ENCODE measurements at regions not wholly inside any gene's neighbourhood (a gene's known extent, or its start where the extent isn't known, plus 50 kb on each side); places are given as distances from the start of the nearest gene placed in this dataset.

DNA sequence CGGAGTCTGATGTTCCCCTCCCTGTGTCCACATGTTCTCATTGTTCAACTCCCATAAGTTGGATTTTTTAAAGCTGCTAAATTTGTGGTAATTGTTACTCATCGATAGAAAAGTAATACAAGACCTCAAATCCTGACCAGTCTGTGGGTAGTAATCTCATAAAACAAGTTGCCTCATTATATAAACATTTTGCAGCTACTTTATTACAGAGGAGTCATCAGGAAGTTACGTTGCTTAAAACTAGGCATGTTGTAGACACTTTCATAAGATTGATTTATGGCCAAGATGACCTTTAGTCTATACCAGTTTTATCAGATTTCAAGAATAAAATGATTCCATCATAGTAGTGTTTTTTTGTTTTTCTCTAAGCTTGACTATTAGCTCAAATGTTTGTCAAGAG is 208.8 kb downstream of the GIPC2 start:
- H3K4me3 ChIP-seq (ENCODE audit: low read length) = no peak overlapping the region
- Mint-ChIP-seq H3K9me3 (peaks cover 9 to 11% of the 10 kb centered on the region in 2 donors), H3K27ac (no peak overlapping the region), H3K36me3 (no peaks in the 10 kb centered on the region), H3K4me1 (no peaks in the 10 kb centered on the region), H3K27me3 (ENCODE audit: low read depth in 2 of 2) (no peaks in the 10 kb centered on the region), H3K4me3 (no peak overlapping the region)
- no peaks in the 10 kb centered on the region for H3K27me3 ChIP-seq (ENCODE audit: control insufficient read depth, insufficient read depth, low read length)
- DNase-seq = no peak
- WGBS (ENCODE audit: insufficient coverage) = 57% methylated on average over 1 of the region's 3 CpGs
- TF ChIP-seq, protein P1, sequence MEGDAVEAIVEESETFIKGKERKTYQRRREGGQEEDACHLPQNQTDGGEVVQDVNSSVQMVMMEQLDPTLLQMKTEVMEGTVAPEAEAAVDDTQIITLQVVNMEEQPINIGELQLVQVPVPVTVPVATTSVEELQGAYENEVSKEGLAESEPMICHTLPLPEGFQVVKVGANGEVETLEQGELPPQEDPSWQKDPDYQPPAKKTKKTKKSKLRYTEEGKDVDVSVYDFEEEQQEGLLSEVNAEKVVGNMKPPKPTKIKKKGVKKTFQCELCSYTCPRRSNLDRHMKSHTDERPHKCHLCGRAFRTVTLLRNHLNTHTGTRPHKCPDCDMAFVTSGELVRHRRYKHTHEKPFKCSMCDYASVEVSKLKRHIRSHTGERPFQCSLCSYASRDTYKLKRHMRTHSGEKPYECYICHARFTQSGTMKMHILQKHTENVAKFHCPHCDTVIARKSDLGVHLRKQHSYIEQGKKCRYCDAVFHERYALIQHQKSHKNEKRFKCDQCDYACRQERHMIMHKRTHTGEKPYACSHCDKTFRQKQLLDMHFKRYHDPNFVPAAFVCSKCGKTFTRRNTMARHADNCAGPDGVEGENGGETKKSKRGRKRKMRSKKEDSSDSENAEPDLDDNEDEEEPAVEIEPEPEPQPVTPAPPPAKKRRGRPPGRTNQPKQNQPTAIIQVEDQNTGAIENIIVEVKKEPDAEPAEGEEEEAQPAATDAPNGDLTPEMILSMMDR (IDR thresholded peaks at IDR 0.05) = no peak
- no peaks in the 10 kb centered on the region for H3K36me3 ChIP-seq (ENCODE audit: control insufficient read depth, insufficient read depth, low read length)
- H3K27ac ChIP-seq (ENCODE audit: low read length) = no peak overlapping the region
- intact Hi-C loops (cut with micrococcal nuclease) = no loop called here
- no peaks in the 10 kb centered on the region for H3K4me1 ChIP-seq (ENCODE audit: control insufficient read depth, insufficient read depth, low read length)
- no peak for ATAC-seq
- H3K9me3 ChIP-seq (ENCODE audit: control insufficient read depth, insufficient read depth, low read length) = no peaks in the 10 kb centered on the region

DNA sequence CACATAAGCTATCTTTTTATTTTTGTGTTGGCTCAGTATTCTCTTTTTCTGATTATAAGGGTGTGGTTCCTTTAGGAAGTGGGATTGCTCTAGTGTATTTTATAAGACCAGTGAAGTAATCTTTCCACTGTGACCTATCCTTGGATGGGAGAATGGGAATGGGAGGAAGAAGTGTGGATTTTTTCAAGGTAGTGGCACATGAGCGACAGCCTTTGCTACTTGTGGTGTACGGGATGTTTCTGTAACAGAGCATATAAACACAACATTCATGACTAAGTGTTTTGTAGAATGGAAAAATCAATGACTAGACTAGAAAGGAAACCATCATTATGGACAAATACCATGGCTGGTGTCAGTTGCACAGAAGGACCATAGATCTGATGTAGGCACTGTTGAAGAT is 209.6 kb downstream of the GIPC2 start:
- Mint-ChIP-seq H3K9me3 (peaks cover 14% of the 10 kb centered on the region in 2 donors), H3K4me3 (no peak overlapping the region), H3K27me3 (ENCODE audit: low read depth in 2 of 2) (peaks cover 0 to 3% of the 10 kb centered on the region in 2 donors), H3K4me1 (no peaks in the 10 kb centered on the region), H3K27ac (no peak overlapping the region), H3K36me3 (no peaks in the 10 kb centered on the region)
- WGBS (ENCODE audit: insufficient coverage) = no CpG with 5 or more reads among the region's 2 CpGs
- ATAC-seq (no peak), DNase-seq (no peak)
- H3K36me3 ChIP-seq (ENCODE audit: control insufficient read depth, insufficient read depth, low read length) = no peaks in the 10 kb centered on the region
- no peaks in the 10 kb centered on the region for H3K27me3 ChIP-seq (ENCODE audit: control insufficient read depth, insufficient read depth, low read length)
- H3K9me3 ChIP-seq (ENCODE audit: control insufficient read depth, insufficient read depth, low read length) = no peaks in the 10 kb centered on the region
- no peak overlapping the region for H3K27ac ChIP-seq (ENCODE audit: low read length)
- TF ChIP-seq, protein P1 (IDR thresholded peaks at IDR 0.05) = no peak
- no peak overlapping the region for H3K4me3 ChIP-seq (ENCODE audit: low read length)
- no peaks in the 10 kb centered on the region for H3K4me1 ChIP-seq (ENCODE audit: control insufficient read depth, insufficient read depth, low read length)
- intact Hi-C loops (cut with micrococcal nuclease) = no loop called here

DNA sequence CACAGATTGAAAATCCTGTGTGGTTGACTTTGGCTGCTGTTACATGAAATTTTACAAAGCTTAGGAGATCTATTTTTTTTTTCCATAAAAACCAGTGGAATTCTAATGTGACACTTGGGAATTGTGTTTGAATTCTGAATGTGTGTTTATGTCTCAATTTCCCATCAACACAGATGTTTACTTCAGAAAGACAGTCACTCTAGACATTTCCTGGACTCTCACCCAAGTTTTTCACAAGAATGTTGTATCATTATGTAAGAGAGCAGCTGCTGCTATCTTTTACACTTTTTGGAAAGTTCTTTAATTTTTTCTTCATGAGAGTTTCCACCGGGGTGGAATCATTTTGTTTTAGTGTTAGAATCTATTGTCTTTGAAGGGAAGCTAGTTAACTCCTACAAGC is 210.1 kb downstream of the GIPC2 start:
- H3K36me3 ChIP-seq (ENCODE audit: control insufficient read depth, insufficient read depth, low read length) = no peaks in the 10 kb centered on the region
- H3K27ac ChIP-seq (ENCODE audit: low read length) = no peak overlapping the region
- Mint-ChIP-seq H3K27me3 (ENCODE audit: low read depth in 2 of 2) (peaks cover 0 to 3% of the 10 kb centered on the region in 2 donors), H3K36me3 (no peaks in the 10 kb centered on the region), H3K4me1 (no peaks in the 10 kb centered on the region), H3K9me3 (peaks cover 12 to 15% of the 10 kb centered on the region in 2 donors), H3K27ac (no peak overlapping the region), H3K4me3 (no peak overlapping the region)
- no peak for DNase-seq
- intact Hi-C loops (cut with micrococcal nuclease) = no loop called here
- no peaks in the 10 kb centered on the region for H3K4me1 ChIP-seq (ENCODE audit: control insufficient read depth, insufficient read depth, low read length)
- H3K9me3 ChIP-seq (ENCODE audit: control insufficient read depth, insufficient read depth, low read length) = no peaks in the 10 kb centered on the region
- WGBS (ENCODE audit: insufficient coverage) = 92% methylated on average over 1 of the region's 1 CpG
- TF ChIP-seq, protein P1 (IDR thresholded peaks at IDR 0.05) = no peak
- ATAC-seq = no peak
- H3K4me3 ChIP-seq (ENCODE audit: low read length) = no peak overlapping the region
- H3K27me3 ChIP-seq (ENCODE audit: control insufficient read depth, insufficient read depth, low read length) = no peaks in the 10 kb centered on the region

DNA sequence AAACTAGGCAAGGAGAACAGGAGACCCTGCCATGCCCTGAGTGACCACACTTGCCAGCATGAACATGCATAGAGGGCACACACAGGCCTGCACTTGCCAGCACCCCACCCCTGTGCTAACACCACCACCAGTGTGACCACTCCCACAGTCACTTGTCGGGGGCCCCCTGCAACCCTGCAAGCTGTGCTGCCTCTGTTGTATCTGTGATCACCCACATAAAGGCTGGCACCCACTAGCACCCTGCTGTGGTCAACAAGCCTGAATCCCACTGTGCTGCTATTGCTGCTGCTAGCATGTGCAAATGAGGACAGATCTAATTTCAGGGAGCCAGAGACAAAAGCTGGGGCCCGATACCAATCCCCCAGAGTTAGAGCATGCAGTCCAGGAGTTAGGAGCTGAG is 217.7 kb downstream of the GIPC2 start:
- Histone ChIP-seq H3K27ac (ENCODE audit: low read length) (no peak overlapping the region), H3K9me3 (ENCODE audit: control insufficient read depth, insufficient read depth, low read length) (no peaks in the 10 kb centered on the region), H3K36me3 (ENCODE audit: control insufficient read depth, insufficient read depth, low read length) (no peaks in the 10 kb centered on the region), H3K4me1 (ENCODE audit: control insufficient read depth, insufficient read depth, low read length) (no peaks in the 10 kb centered on the region), H3K27me3 (ENCODE audit: control insufficient read depth, insufficient read depth, low read length) (no peaks in the 10 kb centered on the region), H3K4me3 (ENCODE audit: low read length) (no peak overlapping the region)
- H3K27me3 Mint-ChIP-seq (ENCODE audit: low read depth in 2 of 2) = peaks cover 0 to 3% of the 10 kb centered on the region in 2 donors
- intact Hi-C loops (cut with micrococcal nuclease) = no loop called here
- no peaks in the 10 kb centered on the region for H3K4me1 Mint-ChIP-seq
- H3K9me3 Mint-ChIP-seq = peaks cover 10 to 12% of the 10 kb centered on the region in 2 donors
- 47% methylated on average over 2 of the region's 2 CpGs for WGBS (ENCODE audit: insufficient coverage)
- no peak for ATAC-seq
- no peak for DNase-seq
- H3K27ac Mint-ChIP-seq = no peak overlapping the region
- TF ChIP-seq, protein P1 (IDR thresholded peaks at IDR 0.05) = no peak
- H3K4me3 Mint-ChIP-seq = no peak overlapping the region
- no peaks in the 10 kb centered on the region for H3K36me3 Mint-ChIP-seq

Measured in natural killer cell (primary cell).